ENCODE measurements at regions not wholly inside any gene's neighbourhood (a gene's known extent, or its start where the extent isn't known, plus 50 kb on each side); places are given as distances from the start of the nearest gene placed in this dataset.
A peak's percentile ranks its signal among the peaks of the same experiment; 100 is the strongest.

GRCh38 chr2:53527056-53527455 is 240.5 kb upstream of the CHAC2 start:
- 23 to 41% methylated on average over 2 of the region's 2 CpGs for WGBS, 2 donors

GRCh38 chr2:53519918-53520841 is 247.4 kb upstream of the CHAC2 start:
- H3K4me1 ChIP-seq, result peaks cover 0 to 14% (median 0%) of the 10 kb centered on the region in 9 donors
- ATAC-seq, result peak in 1 of 8 donors; percentile 33
- no peaks in the 10 kb centered on the region for H3K9me3 ChIP-seq
- intact Hi-C loops (cut with DNase I), result no loop called here
- TF ChIP-seq CTCF (IDR thresholded peaks at IDR 0.05), result no peak
- no peaks in the 10 kb centered on the region for H3K27me3 ChIP-seq
- H3K36me3 ChIP-seq, result no peaks in the 10 kb centered on the region
- H3K4me3 ChIP-seq, result no peak overlapping the region
- no peak for DNase-seq
- WGBS, 2 donors, result 49 to 51% methylated on average over 10 of the region's 10 CpGs
- peak overlapping the region in 1 of 10 donors; percentile 22 for H3K27ac ChIP-seq

More at GRCh38 chr2:53527056-53527455, 240.5 kb upstream of the CHAC2 start:
- Histone ChIP-seq H3K4me3 (no peak overlapping the region), H3K36me3 (no peaks in the 10 kb centered on the region), H3K27ac (no peak overlapping the region), H3K4me1 (no peaks in the 10 kb centered on the region), H3K27me3 (no peaks in the 10 kb centered on the region), H3K9me3 (peaks cover 0 to 34% (median 10%) of the 10 kb centered on the region in 11 donors)
- DNase-seq (no peak), ATAC-seq (no peak)
- intact Hi-C loops (cut with DNase I), result no loop called here
- TF ChIP-seq CTCF (IDR thresholded peaks at IDR 0.05), result no peak

- H3K9me3 ChIP-seq, result no peaks in the 10 kb centered on the region
- no peak overlapping the region for H3K4me3 ChIP-seq
- DNase-seq, result no peak
- peaks cover 0 to 14% (median 0%) of the 10 kb centered on the region in 9 donors for H3K4me1 ChIP-seq
- TF ChIP-seq CTCF (IDR thresholded peaks at IDR 0.05), result no peak
- H3K27ac ChIP-seq, result no peak overlapping the region
- H3K36me3 ChIP-seq, result no peaks in the 10 kb centered on the region
- 84 to 86% methylated on average over 7 of the region's 7 CpGs for WGBS, 2 donors
- no peaks in the 10 kb centered on the region for H3K27me3 ChIP-seq
- ATAC-seq, result no peak
- intact Hi-C loops (cut with DNase I), result no loop called here
These were observed 250.2 kb upstream of the CHAC2 start for GRCh38 chr2:53517406-53517805.

- TF ChIP-seq CTCF (IDR thresholded peaks at IDR 0.05), result no peak
- intact Hi-C loops (cut with DNase I), result no loop called here
- Histone ChIP-seq H3K4me1 (peaks cover 0 to 14% (median 0%) of the 10 kb centered on the region in 9 donors), H3K27me3 (no peaks in the 10 kb centered on the region), H3K9me3 (no peaks in the 10 kb centered on the region), H3K4me3 (no peak overlapping the region), H3K27ac (no peak overlapping the region), H3K36me3 (no peaks in the 10 kb centered on the region)
- DNase-seq (no peak), ATAC-seq (no peak)
- 95 to 98% methylated on average over 7 of the region's 7 CpGs for WGBS, 2 donors
These were observed 251.0 kb upstream of the CHAC2 start for GRCh38 chr2:53516650-53517049.
